Muscle of leg (tissue), 3 donors: ENCODE measurements at regions not wholly inside any gene's neighbourhood (a gene's known extent, or its start where the extent isn't known, plus 50 kb on each side); places are given as distances from the start of the nearest gene placed in this dataset.

Experiments
- DNase-seq: peaks from one replicate; pipeline ENCODE4 v3.0.0; 2013
- H3K27ac ChIP-seq: one replicate; pipeline ENCODE4 v1.5.1; 2013; ENCODE audit warnings: mild to moderate bottlenecking, low read length, control low read depth
- H3K27me3 ChIP-seq: one replicate; pipeline ENCODE4 v1.6.1; 2013; ENCODE audit warnings: low read length; ENCODE audit not compliant: control insufficient read depth, insufficient read depth
- H3K36me3 ChIP-seq: one replicate; pipeline ENCODE4 v1.6.1; 2013; ENCODE audit warnings: low read length; ENCODE audit not compliant: control insufficient read depth, insufficient read depth
- H3K4me1 ChIP-seq: one replicate; pipeline ENCODE4 v1.6.1; 2013; ENCODE audit warnings: low read length; ENCODE audit not compliant: control insufficient read depth, insufficient read depth
- H3K4me3 ChIP-seq: one replicate; pipeline ENCODE4 v1.5.1; 2013; ENCODE audit warnings: low read length, control low read depth
- H3K9me3 ChIP-seq: replicated peaks from 2 replicates; pipeline ENCODE4 v1.6.1; 2013; ENCODE audit warnings: low read depth, low read length; ENCODE audit not compliant: control insufficient read depth
- WGBS: methylation state at CpG from one replicate; pipeline ENCODE4 v1.1.5; 2013; ENCODE audit warnings: missing lambda C conversion rate; ENCODE audit not compliant: insufficient coverage; 5-methylcytosine and 5-hydroxymethylcytosine counted together

DNA sequence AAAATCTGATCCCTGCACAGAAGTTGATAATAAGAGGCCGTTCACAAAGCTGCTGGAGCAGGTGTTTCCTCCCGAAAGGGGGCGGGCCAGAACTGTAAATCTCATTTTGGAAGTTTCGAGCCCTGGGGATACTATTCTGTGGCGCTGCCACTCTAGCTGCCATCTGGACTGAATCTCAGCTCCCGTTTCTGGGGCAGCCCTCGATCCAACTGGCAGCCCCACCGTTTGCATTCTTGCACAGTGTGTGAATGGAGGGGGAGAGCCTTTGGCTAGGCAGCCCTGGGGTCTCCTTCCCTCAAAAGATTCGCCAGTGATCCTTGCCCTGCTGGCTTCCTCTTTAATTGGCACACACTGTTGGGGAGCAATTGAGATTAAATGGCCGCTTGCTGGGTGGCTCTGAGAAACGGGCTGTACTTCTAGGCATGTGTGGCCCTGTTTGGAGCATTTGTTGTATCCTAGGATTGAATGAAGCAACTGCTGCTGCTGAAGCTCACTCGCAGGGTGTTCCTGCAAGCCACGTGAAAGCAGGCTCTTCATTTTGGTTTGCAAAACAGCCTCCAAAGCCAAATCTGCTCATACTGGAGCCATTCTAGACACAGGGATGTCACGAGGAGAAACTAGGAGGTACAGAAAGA lies 57.2 kb upstream of the TOPAZ1 start:
- 17% methylated on average over 10 of the region's 14 CpGs for WGBS
- H3K27ac ChIP-seq = peak overlapping the region; percentile 66
- H3K9me3 ChIP-seq = no peaks in the 10 kb centered on the region
- H3K4me1 ChIP-seq = peaks cover 15% of the 10 kb centered on the region
- no peak overlapping the region for H3K4me3 ChIP-seq
- H3K36me3 ChIP-seq = no peaks in the 10 kb centered on the region
- peak; percentile 53 for DNase-seq
- no peaks in the 10 kb centered on the region for H3K27me3 ChIP-seq

- no peak overlapping the region for H3K4me3 ChIP-seq
- no peak overlapping the region for H3K27ac ChIP-seq
- H3K9me3 ChIP-seq = no peaks in the 10 kb centered on the region
- H3K36me3 ChIP-seq = no peaks in the 10 kb centered on the region
- no peak for DNase-seq
- no peaks in the 10 kb centered on the region for H3K27me3 ChIP-seq
- 93% methylated on average over 3 of the region's 4 CpGs for WGBS
- H3K4me1 ChIP-seq = peaks cover 15% of the 10 kb centered on the region
Measured at GRCh38 chr3:44185396-44185915, 56.2 kb upstream of the TOPAZ1 start.

DNA sequence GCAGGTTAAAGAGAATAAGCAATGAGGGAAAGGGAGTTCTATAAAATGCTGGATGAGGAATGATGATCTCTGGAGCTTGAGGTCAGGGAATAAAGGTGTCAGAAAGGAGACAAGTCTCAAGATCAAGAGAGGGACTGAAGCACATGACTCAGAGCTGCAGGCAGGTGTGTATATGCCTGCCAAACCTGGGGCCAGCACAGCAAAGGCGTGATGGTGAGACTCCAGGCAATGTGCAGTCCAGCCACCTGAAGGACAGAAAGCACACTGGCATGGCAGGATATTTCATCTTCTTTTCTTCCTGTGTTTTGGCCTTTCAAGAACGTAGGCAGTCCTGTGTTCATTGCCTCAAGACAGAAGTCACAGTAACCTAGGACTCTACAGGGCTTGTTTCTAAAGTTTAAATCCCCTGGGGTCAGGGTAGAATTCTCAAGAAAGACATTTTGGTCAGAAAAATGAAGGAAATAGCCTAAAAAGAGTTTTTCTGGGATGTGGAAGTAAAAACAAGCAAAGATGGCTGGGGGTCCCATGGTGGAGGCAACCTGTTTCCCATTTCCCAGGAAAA lies 55.5 kb upstream of the TOPAZ1 start:
- peaks cover 15% of the 10 kb centered on the region for H3K4me1 ChIP-seq
- no peaks in the 10 kb centered on the region for H3K36me3 ChIP-seq
- H3K4me3 ChIP-seq = no peak overlapping the region
- no peak overlapping the region for H3K27ac ChIP-seq
- H3K27me3 ChIP-seq = no peaks in the 10 kb centered on the region
- no peak for DNase-seq
- H3K9me3 ChIP-seq = no peaks in the 10 kb centered on the region
- WGBS = 88% methylated on average over 1 of the region's 2 CpGs

DNA sequence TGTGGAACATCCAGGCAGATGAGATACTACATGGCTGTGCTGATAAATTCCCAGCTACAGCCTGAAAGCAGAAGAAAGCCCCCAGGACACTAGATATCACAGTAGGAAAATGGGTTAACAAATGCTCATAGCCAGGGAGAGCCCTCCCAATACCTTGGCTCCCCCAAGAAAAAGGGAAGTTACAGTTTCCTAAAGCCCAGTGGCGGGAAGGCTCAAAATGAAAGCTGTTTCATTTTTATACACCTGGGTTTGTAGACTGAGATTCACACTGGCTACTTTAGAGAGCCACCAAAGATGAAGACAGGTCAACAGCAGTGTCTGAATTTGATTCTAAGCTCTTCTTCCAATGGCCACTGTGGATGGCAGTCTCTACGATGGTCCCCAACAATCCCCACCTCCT lies 55.0 kb upstream of the TOPAZ1 start:
- DNase-seq = no peak
- Histone ChIP-seq H3K27me3 (no peaks in the 10 kb centered on the region), H3K9me3 (no peaks in the 10 kb centered on the region), H3K27ac (no peak overlapping the region), H3K4me1 (peaks cover 15% of the 10 kb centered on the region), H3K4me3 (no peak overlapping the region), H3K36me3 (no peaks in the 10 kb centered on the region)
- 83% methylated on average over 1 of the region's 2 CpGs for WGBS
